Smooth muscle cell (in vitro differentiated cells): ENCODE measurements at regions not wholly inside any gene's neighbourhood (a gene's known extent, or its start where the extent isn't known, plus 50 kb on each side); places are given as distances from the start of the nearest gene placed in this dataset.

Experiments
- DNase-seq: peaks from one replicate; lab custom pipeline; 2025; ENCODE audit not compliant: unreplicated experiment; lab: John Stamatoyannopoulos, UW
- H2AFZ ChIP-seq: fragments of 200-600 bp; sonication (generic); 2 replicates; pipeline ENCODE4 v1.6.0; 2016; ENCODE audit warnings: antibody characterized with exemption, low read depth, mild to moderate bottlenecking
- H3F3A ChIP-seq: fragments of 200-600 bp; sonication (generic); 2 replicates; pipeline ENCODE4 v1.6.0; 2017; ENCODE audit warnings: antibody characterized with exemption, low read depth
- H3K27ac ChIP-seq: fragments of 200-600 bp; sonication (generic); 2 replicates; pipeline ENCODE4 v1.5.1; 2016; ENCODE audit warnings: low read depth, mild to moderate bottlenecking
- H3K27me3 ChIP-seq: fragments of 200-600 bp; sonication (generic); 2 replicates; pipeline ENCODE4 v1.6.1; 2016; ENCODE audit warnings: low read depth, mild to moderate bottlenecking
- H3K36me3 ChIP-seq: fragments of 200-600 bp; sonication (generic); 2 replicates; pipeline ENCODE4 v1.5.1; 2016; ENCODE audit warnings: low read depth
- H3K4me1 ChIP-seq: fragments of 200-600 bp; sonication (generic); 2 replicates; pipeline ENCODE4 v1.5.1; 2016; ENCODE audit warnings: low read depth
- H3K4me2 ChIP-seq: fragments of 200-600 bp; sonication (generic); 2 replicates; pipeline ENCODE4 v1.6.0; 2016; ENCODE audit warnings: mild to moderate bottlenecking
- H3K4me3 ChIP-seq: fragments of 200-600 bp; sonication (generic); 2 replicates; pipeline ENCODE4 v1.5.1; 2016; ENCODE audit warnings: mild to moderate bottlenecking
- H3K79me2 ChIP-seq: fragments of 200-600 bp; sonication (generic); 2 replicates; pipeline ENCODE4 v1.6.0; 2016; ENCODE audit warnings: low read depth, mild to moderate bottlenecking
- H3K9ac ChIP-seq: fragments of 200-600 bp; sonication (generic); 2 replicates; pipeline ENCODE4 v1.6.0; 2016; ENCODE audit warnings: low read depth
- H3K9me3 ChIP-seq: fragments of 200-600 bp; sonication (generic); replicated peaks from 2 replicates; pipeline ENCODE4 v1.5.1; 2016; ENCODE audit warnings: low read depth
- H4K20me1 ChIP-seq: fragments of 200-600 bp; sonication (generic); 2 replicates; pipeline ENCODE4 v1.6.0; 2016; ENCODE audit warnings: low read depth
- WGBS: methylation state at CpG from one replicate; pipeline ENCODE4 v1.1.7; 2016; ENCODE audit warnings: low lambda C conversion rate; 5-methylcytosine and 5-hydroxymethylcytosine counted together
- TF ChIP-seq, protein P1 (sequence below): fragments of 200-600 bp; sonication (generic); IDR thresholded peaks from 2 replicates; pipeline ENCODE4 v1.5.1; 2017; ENCODE audit warnings: borderline replicate concordance, mild to moderate bottlenecking, antibody characterized with exemption; ENCODE audit not compliant: insufficient read depth, poor library complexity, severe bottlenecking

DNA sequence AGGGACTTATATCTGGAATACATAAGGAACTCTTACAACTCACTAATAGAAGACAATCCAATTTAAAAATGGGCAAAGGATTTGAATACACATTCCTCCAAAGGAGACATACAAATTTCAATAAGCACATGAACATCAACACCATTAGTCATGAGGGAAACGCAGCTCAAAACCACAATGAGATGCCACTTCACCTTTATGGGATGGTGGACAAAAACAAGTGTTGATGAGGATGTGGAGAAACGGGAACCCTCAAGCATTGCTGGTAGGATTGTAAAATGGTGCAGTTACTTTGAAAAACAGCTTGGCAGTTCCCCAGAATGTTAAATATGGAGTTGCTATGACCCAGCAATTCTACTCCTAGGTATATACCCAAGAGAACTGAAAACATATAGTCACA lies 72.7 kb upstream of the IER5L start:
- H3K9ac ChIP-seq = no peak overlapping the region
- no peak overlapping the region for H3K4me2 ChIP-seq
- no peaks in the 10 kb centered on the region for H3K36me3 ChIP-seq
- no peak overlapping the region for H3K27ac ChIP-seq
- WGBS = 58% methylated on average over 2 of the region's 2 CpGs
- H2AFZ ChIP-seq = no peak overlapping the region
- peaks cover 8% of the 10 kb centered on the region for H3K4me1 ChIP-seq
- H3K79me2 ChIP-seq = no peaks in the 10 kb centered on the region
- H3K4me3 ChIP-seq = no peak overlapping the region
- no peaks in the 10 kb centered on the region for H3K27me3 ChIP-seq
- H3F3A ChIP-seq = no peaks in the 10 kb centered on the region
- no peaks in the 10 kb centered on the region for H4K20me1 ChIP-seq
- DNase-seq = no peak
- TF ChIP-seq, protein P1, sequence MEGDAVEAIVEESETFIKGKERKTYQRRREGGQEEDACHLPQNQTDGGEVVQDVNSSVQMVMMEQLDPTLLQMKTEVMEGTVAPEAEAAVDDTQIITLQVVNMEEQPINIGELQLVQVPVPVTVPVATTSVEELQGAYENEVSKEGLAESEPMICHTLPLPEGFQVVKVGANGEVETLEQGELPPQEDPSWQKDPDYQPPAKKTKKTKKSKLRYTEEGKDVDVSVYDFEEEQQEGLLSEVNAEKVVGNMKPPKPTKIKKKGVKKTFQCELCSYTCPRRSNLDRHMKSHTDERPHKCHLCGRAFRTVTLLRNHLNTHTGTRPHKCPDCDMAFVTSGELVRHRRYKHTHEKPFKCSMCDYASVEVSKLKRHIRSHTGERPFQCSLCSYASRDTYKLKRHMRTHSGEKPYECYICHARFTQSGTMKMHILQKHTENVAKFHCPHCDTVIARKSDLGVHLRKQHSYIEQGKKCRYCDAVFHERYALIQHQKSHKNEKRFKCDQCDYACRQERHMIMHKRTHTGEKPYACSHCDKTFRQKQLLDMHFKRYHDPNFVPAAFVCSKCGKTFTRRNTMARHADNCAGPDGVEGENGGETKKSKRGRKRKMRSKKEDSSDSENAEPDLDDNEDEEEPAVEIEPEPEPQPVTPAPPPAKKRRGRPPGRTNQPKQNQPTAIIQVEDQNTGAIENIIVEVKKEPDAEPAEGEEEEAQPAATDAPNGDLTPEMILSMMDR = no peak
- no peaks in the 10 kb centered on the region for H3K9me3 ChIP-seq

DNA sequence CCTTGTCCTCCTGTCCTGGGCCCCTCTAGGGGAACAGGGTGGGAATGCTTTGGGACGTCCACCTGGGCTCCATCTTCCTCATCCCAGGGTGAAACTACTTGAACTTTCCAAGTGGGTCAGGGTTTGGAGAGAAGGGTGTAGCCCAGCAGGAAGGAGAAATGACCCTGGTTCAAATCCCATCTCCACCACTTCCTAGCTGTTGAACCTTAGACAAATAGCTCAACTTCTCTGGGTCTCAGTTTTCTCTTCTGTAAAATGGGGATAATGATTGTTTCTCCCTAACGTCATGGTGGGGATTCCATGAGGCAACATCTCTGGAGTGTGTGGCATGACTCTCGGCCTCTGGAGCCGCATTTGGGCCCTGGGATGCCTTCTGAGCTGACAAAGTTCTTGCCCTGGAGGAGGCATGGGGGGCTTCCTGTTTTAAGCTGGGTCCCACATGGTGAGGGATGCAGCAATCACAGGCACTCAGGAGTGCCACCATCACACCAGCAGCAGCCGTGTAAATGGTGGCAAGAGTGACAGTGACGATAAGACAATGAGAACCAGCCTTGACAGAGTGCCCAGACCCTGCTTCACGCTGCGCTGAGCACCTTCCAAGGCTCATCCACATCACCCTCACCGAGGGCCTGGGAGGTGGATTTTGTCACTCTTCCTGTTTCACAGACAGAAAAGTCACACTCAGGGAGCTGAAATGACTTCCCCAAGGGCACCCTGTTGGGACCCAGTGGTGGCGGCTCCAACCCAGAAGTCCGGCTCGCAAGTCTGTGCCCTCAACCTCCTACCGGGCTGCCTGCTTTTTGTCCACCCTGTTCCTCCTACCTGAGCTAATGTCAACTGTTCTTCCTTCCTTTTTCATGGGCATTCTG lies 69.5 kb upstream of the IER5L start:
- H3F3A ChIP-seq = no peaks in the 10 kb centered on the region
- H3K4me3 ChIP-seq = no peak overlapping the region
- WGBS = 99% methylated on average over 13 of the region's 13 CpGs
- H3K4me1 ChIP-seq = no peaks in the 10 kb centered on the region
- no peaks in the 10 kb centered on the region for H3K27me3 ChIP-seq
- TF ChIP-seq, protein P1 = no peak
- H3K4me2 ChIP-seq = no peak overlapping the region
- H3K27ac ChIP-seq = no peak overlapping the region
- no peaks in the 10 kb centered on the region for H3K79me2 ChIP-seq
- H4K20me1 ChIP-seq = no peaks in the 10 kb centered on the region
- no peaks in the 10 kb centered on the region for H3K9me3 ChIP-seq
- H2AFZ ChIP-seq = no peak overlapping the region
- no peaks in the 10 kb centered on the region for H3K36me3 ChIP-seq
- no peak overlapping the region for H3K9ac ChIP-seq
- no peak for DNase-seq

DNA sequence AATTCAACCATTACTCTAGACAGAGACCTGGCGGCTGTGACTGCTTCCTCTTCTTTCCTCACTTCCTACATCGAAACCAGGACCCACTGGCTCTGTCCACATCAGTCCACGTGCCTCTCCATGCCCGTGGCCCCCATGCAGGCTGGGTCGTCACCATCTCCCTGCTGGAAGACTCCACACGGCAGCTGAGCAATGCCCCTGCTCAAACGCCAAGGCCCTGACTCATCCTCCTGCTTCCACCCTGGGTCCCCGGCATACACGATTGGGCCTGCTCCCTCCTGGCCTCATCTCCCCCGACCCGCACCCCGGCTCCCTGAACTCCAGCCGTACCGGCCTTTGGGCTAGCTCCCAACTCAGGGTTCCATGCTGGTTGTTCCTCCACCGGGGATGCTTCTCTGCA lies 67.2 kb upstream of the IER5L start:
- Histone ChIP-seq H3K4me3 (no peak overlapping the region), H3K27ac (no peak overlapping the region), H3K27me3 (no peaks in the 10 kb centered on the region), H3K79me2 (no peaks in the 10 kb centered on the region), H3F3A (no peaks in the 10 kb centered on the region), H3K9me3 (no peaks in the 10 kb centered on the region), H3K4me1 (no peaks in the 10 kb centered on the region), H4K20me1 (no peaks in the 10 kb centered on the region), H3K4me2 (no peak overlapping the region), H3K9ac (no peak overlapping the region), H2AFZ (no peak overlapping the region), H3K36me3 (no peaks in the 10 kb centered on the region)
- no peak for DNase-seq
- 62% methylated on average over 14 of the region's 15 CpGs for WGBS
- TF ChIP-seq, protein P1 = no peak

DNA sequence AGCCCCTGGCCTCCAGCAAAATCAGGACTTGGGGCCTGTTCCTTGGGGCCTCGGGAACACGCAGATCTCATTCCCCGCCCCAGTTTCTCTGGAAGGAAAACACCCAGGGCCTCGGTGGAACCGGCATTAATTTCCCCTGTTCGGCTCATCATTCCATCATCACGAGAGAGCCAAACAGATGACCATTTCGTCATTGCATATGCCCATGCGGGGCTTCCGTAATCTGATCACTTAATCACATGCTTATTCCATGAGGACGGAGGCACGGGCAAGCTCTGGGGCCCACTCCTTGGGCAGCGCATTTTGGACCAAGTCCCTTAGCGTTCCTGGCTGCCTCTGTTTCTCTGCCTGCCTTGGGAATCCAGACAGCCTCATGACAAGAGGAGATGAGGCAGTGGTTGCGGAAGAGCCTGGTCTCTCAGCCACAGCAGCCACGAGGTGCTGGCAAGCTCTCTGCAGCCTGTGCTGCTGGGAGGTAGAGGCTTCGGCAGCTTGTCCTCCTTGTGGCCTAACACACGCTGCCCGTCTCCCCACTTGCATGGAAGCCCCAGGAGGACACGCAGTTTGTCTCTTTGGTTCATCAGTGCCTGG lies 65.0 kb upstream of the IER5L start:
- Histone ChIP-seq H3K4me2 (no peak overlapping the region), H3K4me1 (no peaks in the 10 kb centered on the region), H3K4me3 (no peak overlapping the region), H3K27ac (no peak overlapping the region), H3F3A (peaks cover 7% of the 10 kb centered on the region), H3K79me2 (no peaks in the 10 kb centered on the region), H3K36me3 (no peaks in the 10 kb centered on the region), H3K27me3 (no peaks in the 10 kb centered on the region), H3K9ac (no peak overlapping the region), H2AFZ (no peak overlapping the region), H4K20me1 (no peaks in the 10 kb centered on the region), H3K9me3 (no peaks in the 10 kb centered on the region)
- 72% methylated on average over 20 of the region's 20 CpGs for WGBS
- no peak for DNase-seq
- TF ChIP-seq, protein P1 = no peak
